OCI-LY3 (cell line): ENCODE measurements at regions not wholly inside any gene's neighbourhood (a gene's known extent, or its start where the extent isn't known, plus 50 kb on each side); places are given as distances from the start of the nearest gene placed in this dataset.

Experiments
- H2AFZ ChIP-seq: fragments of 200-600, 300-600 bp; shearing (Covaris generic); 2 replicates; pipeline ENCODE4 v1.6.0; 2014; ENCODE audit warnings: antibody characterized with exemption, low read depth, low read length
- H3K27ac ChIP-seq: fragments of 200-600, 300-600 bp; sonication (generic); 2 replicates; pipeline ENCODE4 v1.5.1; 2014; ENCODE audit warnings: mild to moderate bottlenecking, low read length, moderate library complexity, mixed read lengths
- H3K27me3 ChIP-seq: fragments of 200-600, 300-600 bp; sonication (generic); 2 replicates; pipeline ENCODE4 v1.6.1; 2014; ENCODE audit warnings: low read depth, low read length, mixed read lengths
- H3K36me3 ChIP-seq: fragments of 200-600, 300-600 bp; sonication (generic); replicated peaks from 2 replicates; pipeline ENCODE3; 2014; ENCODE audit warnings: low read depth, low read length, mixed read lengths
- H3K4me1 ChIP-seq: fragments of 300-600, 200-600 bp; sonication (generic); 2 replicates; pipeline ENCODE4 v1.6.1; 2014; ENCODE audit warnings: low read length, mixed read lengths
- H3K4me2 ChIP-seq: fragments of 200-600, 300-600 bp; sonication (generic); 2 replicates; pipeline ENCODE4 v1.6.1; 2014; ENCODE audit warnings: low read length, mixed read lengths
- H3K4me3 ChIP-seq: fragments of 300-600, 200-600 bp; sonication (generic); 2 replicates; pipeline ENCODE4 v1.5.1; 2014; ENCODE audit warnings: antibody characterized with exemption, mild to moderate bottlenecking, low read length, moderate library complexity
- H3K79me2 ChIP-seq: fragments of 300-600, 200-600 bp; shearing (Covaris generic); 2 replicates; pipeline ENCODE4 v1.6.1; 2014; ENCODE audit warnings: mild to moderate bottlenecking, low read length, mixed read lengths
- H3K9ac ChIP-seq: fragments of 300-600, 200-600 bp; shearing (Covaris generic); 2 replicates; pipeline ENCODE4 v1.6.0; 2014; ENCODE audit warnings: mild to moderate bottlenecking, low read length, moderate library complexity
- H3K9me3 ChIP-seq: fragments of 200-600, 300-600 bp; shearing (Covaris generic); 2 replicates; pipeline ENCODE4 v1.6.1; 2014; ENCODE audit warnings: low read length, mixed read lengths; ENCODE audit not compliant: insufficient read depth
- H4K20me1 ChIP-seq: fragments of 200-600, 300-600 bp; sonication (generic); 2 replicates; pipeline ENCODE4 v1.6.1; 2016; ENCODE audit warnings: low read length, mixed read lengths; ENCODE audit not compliant: insufficient read depth
- EZH2phosphoT487 ChIP-seq: fragments of 200-600 bp; shearing (Covaris generic); IDR thresholded peaks from 2 replicates; pipeline ENCODE4 v1.6.1; 2018; ENCODE audit warnings: antibody characterized with exemption, mixed run types, low read depth
- TF ChIP-seq, protein P1 (sequence below): fragments of 200-600, 300-600 bp; sonication (generic); IDR thresholded peaks from 2 replicates; pipeline ENCODE4 v1.5.1; 2014; ENCODE audit warnings: antibody characterized with exemption, low read length, low read depth

DNA sequence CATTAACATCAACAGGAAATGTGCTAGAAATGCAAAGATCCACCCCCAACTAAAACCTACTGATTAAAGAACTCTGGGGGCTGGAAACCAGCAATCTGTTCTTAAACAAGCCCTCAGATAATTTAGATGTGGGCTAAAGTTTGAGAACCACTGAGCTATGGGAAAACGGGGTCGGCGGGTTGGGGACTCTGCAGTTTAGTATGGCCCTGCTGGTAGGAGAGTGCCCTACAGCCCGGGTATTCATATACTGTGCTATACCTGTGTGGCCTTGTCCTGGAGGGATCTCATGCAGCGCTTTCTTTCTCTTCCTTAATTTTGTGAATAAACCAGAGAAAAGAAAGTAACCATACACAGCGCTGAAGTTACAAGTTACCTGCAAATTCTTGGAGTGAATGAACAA is 189.7 kb upstream of the GBE1 start:
- Histone ChIP-seq H3K4me2 (no peak overlapping the region), H3K27me3 (no peaks in the 10 kb centered on the region), H3K79me2 (no peaks in the 10 kb centered on the region), H4K20me1 (no peaks in the 10 kb centered on the region), H3K4me1 (no peaks in the 10 kb centered on the region), H3K9me3 (no peaks in the 10 kb centered on the region), H3K27ac (no peak overlapping the region), H2AFZ (no peak overlapping the region), H3K36me3 (no peaks in the 10 kb centered on the region), H3K9ac (no peak overlapping the region), H3K4me3 (no peak overlapping the region)
- TF ChIP-seq EZH2phosphoT487, result no peak
- TF ChIP-seq, protein P1, sequence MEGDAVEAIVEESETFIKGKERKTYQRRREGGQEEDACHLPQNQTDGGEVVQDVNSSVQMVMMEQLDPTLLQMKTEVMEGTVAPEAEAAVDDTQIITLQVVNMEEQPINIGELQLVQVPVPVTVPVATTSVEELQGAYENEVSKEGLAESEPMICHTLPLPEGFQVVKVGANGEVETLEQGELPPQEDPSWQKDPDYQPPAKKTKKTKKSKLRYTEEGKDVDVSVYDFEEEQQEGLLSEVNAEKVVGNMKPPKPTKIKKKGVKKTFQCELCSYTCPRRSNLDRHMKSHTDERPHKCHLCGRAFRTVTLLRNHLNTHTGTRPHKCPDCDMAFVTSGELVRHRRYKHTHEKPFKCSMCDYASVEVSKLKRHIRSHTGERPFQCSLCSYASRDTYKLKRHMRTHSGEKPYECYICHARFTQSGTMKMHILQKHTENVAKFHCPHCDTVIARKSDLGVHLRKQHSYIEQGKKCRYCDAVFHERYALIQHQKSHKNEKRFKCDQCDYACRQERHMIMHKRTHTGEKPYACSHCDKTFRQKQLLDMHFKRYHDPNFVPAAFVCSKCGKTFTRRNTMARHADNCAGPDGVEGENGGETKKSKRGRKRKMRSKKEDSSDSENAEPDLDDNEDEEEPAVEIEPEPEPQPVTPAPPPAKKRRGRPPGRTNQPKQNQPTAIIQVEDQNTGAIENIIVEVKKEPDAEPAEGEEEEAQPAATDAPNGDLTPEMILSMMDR, result no peak

DNA sequence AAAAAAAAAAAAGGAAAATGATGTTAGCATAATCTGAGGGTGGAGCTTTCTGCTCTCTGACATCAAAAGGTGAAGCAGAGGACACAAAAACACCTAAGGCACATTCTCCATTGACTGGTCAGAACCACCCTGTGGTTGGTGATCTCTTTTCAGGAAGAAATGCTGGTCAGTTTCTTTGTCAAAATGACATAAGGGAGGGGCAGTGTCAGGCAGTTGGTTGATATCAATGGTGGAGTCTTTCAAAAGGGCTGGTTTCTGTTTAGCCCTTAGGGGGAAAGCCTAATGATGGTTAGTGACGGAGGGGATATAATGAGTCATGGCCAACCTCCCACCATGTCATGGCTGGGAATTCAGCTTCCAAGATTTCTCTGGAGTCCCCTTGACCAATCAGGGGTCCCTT is 185.9 kb upstream of the GBE1 start:
- no peak for TF ChIP-seq EZH2phosphoT487
- TF ChIP-seq, protein P1, result no peak
- Histone ChIP-seq H3K9ac (no peak overlapping the region), H3K27me3 (no peaks in the 10 kb centered on the region), H3K36me3 (no peaks in the 10 kb centered on the region), H3K27ac (no peak overlapping the region), H2AFZ (no peak overlapping the region), H3K79me2 (no peaks in the 10 kb centered on the region), H3K4me3 (no peak overlapping the region), H3K9me3 (0 out of 2 replicates have a peak, but pooled peaks cover 3% of the 10 kb centered on the region), H4K20me1 (no peaks in the 10 kb centered on the region), H3K4me2 (no peak overlapping the region), H3K4me1 (no peaks in the 10 kb centered on the region)

DNA sequence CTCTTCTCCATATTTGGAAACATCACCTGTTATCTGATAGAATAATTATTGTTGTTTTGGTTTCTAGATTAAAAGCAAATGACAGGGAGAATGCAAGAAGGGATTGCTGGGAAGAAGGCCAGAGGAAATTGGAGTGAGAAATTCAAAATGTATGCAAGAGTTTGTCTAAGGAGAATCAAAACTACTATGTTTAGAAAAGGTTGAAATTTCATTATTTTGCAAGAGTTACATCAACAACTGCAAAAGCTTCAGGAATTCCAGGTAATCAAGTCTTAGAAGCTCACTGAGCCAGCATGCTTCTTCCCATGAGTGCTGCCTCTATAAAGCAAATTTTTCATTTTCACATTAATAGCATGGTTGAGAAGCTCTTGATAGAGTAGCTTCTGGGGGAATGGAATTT is 177.2 kb upstream of the GBE1 start:
- no peaks in the 10 kb centered on the region for H4K20me1 ChIP-seq
- no peak overlapping the region for H3K27ac ChIP-seq

DNA sequence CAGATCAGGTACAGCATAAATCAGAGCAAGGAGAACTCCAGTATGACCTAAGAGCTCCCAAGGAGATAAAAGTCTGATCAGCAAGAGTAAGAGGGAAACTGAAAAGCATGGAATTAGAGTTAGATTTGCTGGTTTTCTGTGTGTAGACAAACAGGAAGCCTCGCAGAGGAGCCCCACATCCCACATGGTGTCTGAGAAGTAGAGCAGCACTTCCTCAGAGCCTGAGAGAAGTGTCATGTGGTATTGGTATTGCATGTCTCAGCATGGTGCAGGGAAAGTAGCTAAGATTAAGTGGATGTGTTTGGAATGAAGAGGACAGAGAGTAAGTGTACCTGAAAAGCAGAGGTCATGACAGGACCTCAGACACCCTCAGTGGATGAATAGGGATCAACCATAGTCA is 175.4 kb upstream of the GBE1 start:
- TF ChIP-seq, protein P1, result no peak
- TF ChIP-seq EZH2phosphoT487, result no peak
- Histone ChIP-seq H3K27me3 (no peaks in the 10 kb centered on the region), H3K79me2 (no peaks in the 10 kb centered on the region), H4K20me1 (no peaks in the 10 kb centered on the region), H3K27ac (no peak overlapping the region), H3K36me3 (no peaks in the 10 kb centered on the region), H2AFZ (no peak overlapping the region; the same call in 1 of the 2 replicates), H3K4me3 (no peak overlapping the region), H3K9me3 (no peaks in the 10 kb centered on the region), H3K9ac (no peak overlapping the region), H3K4me2 (no peak overlapping the region), H3K4me1 (no peaks in the 10 kb centered on the region)

More for the DNA sequence above, 177.2 kb upstream of the GBE1 start:
- Histone ChIP-seq H3K9me3 (0 out of 2 replicates have a peak, but pooled peaks cover 3% of the 10 kb centered on the region), H3K27me3 (no peaks in the 10 kb centered on the region), H3K4me3 (no peak overlapping the region), H3K36me3 (no peaks in the 10 kb centered on the region), H2AFZ (no peak overlapping the region), H3K4me1 (no peaks in the 10 kb centered on the region), H3K4me2 (no peak overlapping the region), H3K79me2 (no peaks in the 10 kb centered on the region), H3K9ac (no peak overlapping the region)
- TF ChIP-seq, protein P1, result no peak
- TF ChIP-seq EZH2phosphoT487, result no peak
